AG09309 (cell line): ENCODE measurements at regions not wholly inside any gene's neighbourhood (a gene's known extent, or its start where the extent isn't known, plus 50 kb on each side); places are given as distances from the start of the nearest gene placed in this dataset.

Source experiments
- DNase-seq: peaks from one replicate; pipeline ENCODE4 v3.0.0-alpha.2; 2010; ENCODE audit warnings: low read depth
- H3K4me3 ChIP-seq: 2 replicates; pipeline ENCODE4 v1.5.1; 2011; ENCODE audit warnings: mild to moderate bottlenecking, low read depth, low read length, moderate library complexity; ENCODE audit not compliant: control insufficient read depth
- TF ChIP-seq, protein P1 (sequence below): IDR thresholded peaks from 2 replicates; pipeline ENCODE4 v1.5.1; 2011; ENCODE audit warnings: mild to moderate bottlenecking, low read depth, low read length, inconsistent platforms; ENCODE audit not compliant: insufficient read depth, control insufficient read depth; ENCODE audit errors: missing control alignments

DNA sequence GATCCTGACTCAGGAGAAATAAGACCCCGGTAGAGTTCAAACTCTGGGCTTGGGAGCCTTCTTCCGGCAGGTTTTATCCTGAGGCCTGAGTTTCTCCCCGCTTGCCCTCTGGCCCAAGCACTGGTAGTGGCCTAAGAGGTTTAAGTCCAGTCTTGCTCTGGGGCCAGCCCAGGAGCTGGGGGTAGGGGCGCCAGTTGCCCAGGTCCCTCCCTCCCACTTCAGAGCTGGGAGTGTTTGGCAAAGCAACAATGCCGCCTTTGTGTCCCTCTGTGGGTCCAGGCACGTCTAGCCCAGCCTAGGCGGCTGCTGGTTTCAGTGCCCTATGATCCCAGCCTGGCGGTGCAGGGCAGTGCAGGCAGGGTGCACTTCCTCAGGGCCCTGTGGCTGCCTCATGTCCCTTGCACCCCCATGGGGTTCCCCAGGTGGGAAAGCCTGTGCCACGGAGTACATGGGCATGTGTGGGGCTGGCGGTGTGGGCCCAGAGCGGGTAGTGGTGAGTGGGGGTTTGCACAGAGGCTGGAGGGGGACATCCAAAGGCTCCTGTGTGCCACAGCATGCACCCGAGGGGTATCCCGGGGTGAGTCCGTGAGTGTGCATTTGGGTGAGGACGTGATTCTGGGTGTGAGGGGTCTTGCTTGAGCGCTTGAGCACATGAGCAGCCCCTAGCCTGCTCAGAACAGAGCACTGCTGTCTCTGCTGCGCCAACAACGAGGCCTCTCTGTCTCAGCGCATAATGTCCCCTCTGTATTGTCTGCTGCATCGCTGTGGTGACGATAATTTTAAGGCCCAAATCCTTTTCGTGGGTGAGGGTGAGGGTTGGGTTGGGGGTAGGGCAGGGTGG is 61.7 kb upstream of the PSD2 start:
- no peak for DNase-seq
- H3K4me3 ChIP-seq, result no peak overlapping the region
- TF ChIP-seq, protein P1, sequence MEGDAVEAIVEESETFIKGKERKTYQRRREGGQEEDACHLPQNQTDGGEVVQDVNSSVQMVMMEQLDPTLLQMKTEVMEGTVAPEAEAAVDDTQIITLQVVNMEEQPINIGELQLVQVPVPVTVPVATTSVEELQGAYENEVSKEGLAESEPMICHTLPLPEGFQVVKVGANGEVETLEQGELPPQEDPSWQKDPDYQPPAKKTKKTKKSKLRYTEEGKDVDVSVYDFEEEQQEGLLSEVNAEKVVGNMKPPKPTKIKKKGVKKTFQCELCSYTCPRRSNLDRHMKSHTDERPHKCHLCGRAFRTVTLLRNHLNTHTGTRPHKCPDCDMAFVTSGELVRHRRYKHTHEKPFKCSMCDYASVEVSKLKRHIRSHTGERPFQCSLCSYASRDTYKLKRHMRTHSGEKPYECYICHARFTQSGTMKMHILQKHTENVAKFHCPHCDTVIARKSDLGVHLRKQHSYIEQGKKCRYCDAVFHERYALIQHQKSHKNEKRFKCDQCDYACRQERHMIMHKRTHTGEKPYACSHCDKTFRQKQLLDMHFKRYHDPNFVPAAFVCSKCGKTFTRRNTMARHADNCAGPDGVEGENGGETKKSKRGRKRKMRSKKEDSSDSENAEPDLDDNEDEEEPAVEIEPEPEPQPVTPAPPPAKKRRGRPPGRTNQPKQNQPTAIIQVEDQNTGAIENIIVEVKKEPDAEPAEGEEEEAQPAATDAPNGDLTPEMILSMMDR, result no peak

DNA sequence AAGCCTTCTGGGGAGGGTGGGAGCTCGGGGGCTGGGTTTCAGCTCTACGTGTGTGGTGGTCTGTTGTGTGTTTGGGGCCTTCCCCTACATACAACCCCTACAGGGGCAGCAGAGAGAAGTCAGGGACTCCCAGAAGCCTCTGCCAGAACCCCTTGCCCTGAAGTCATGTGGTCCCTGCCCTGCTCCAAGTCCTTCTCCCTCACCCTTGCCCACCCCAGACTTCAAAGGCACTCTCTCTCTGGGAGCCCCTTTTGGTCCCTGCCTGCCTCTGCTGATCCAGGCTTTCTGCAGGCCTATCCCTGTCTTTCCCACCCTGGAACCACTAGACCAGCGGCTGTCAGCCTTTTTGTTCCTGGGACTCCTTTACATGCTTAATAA is 61.1 kb upstream of the PSD2 start:
- TF ChIP-seq, protein P1, result no peak
- DNase-seq, result no peak
- H3K4me3 ChIP-seq, result no peak overlapping the region

DNA sequence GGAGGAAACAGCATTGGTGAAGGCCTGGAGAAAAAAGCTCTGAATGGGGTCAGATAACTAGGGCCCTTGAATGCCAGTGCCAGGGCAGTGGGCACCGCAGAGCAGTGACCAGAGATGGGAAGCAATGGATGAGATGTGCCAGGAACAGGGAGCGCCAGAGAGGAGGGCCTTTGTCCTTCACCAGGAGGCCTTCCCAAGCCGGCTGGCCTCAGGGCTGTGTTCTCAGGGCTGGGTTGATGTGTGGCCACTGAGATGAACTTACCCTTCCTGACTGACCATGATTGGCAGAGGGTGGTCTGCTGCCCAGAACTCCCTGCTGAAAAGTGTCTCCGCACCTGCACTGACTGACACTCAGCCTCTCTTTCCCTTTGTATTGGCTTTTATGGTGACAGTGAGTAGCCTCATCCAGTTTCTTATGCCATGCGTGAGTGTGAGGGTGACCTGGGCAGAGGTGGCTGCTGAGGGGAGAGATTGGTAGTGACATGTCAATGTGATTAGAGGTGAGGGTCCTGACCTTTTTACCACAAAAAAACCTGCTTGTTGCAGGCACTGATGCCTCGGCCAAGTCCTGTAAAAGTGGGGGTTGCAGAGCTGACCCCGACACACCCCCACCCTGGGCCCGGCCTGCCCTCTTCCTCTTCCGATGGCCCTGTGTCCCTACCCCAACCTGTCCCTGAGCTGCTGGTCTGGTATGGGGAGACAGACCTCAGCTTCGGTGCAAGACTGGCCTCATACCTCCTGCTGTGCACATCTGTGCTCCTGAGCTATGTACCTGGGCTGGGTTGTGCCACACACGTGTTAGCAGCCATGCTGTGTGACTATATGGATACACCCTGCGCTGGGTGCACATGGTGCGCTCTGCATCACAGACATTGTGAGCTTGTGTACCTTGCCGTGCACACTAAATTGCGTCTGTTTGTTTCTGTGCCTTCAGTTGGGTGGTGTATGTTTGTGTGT is 57.1 kb upstream of the PSD2 start:
- TF ChIP-seq, protein P1, result no peak
- H3K4me3 ChIP-seq, result no peak overlapping the region
- DNase-seq, result no peak

DNA sequence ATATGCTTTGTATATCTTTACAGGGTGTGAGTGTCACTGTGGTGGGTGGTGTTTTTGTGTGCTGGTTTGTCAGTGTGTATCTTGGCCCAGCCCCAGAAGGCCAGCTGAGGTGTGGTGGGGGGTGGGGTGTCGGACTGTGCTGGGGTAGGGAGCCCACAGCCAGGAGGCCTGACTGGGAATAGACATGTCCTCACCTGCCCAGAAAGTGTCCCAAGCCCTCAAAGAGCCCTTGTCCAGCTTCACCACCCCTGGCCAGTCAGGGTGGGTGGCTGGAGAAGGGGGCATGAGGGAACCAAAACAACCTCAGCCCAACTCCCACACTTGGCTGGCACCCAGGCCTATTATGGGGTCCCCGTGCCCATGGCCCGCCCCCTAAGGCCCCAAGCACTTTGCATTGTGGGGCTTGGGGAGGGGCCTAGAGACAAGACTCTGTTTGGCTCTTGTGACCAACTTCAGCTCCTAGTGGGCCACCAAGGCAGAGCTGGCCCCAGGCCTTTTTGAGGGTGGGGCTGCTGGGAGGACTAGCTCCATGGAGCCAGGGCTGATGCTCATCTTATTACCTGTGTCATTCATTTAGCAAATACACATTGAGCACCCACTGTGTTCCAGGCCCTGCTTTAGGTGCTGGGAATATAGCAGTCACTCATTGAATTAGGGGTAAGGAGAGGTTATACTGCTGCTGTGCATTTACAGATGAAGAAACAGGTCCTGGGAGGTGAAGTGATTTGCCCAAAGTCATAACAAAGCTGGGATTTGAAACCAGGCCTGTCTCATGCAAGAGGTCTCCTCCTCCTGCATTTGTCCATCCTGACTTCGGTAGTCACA is 56.2 kb upstream of the PSD2 start:
- DNase-seq, result no peak
- TF ChIP-seq, protein P1, result no peak
- H3K4me3 ChIP-seq, result no peak overlapping the region

DNA sequence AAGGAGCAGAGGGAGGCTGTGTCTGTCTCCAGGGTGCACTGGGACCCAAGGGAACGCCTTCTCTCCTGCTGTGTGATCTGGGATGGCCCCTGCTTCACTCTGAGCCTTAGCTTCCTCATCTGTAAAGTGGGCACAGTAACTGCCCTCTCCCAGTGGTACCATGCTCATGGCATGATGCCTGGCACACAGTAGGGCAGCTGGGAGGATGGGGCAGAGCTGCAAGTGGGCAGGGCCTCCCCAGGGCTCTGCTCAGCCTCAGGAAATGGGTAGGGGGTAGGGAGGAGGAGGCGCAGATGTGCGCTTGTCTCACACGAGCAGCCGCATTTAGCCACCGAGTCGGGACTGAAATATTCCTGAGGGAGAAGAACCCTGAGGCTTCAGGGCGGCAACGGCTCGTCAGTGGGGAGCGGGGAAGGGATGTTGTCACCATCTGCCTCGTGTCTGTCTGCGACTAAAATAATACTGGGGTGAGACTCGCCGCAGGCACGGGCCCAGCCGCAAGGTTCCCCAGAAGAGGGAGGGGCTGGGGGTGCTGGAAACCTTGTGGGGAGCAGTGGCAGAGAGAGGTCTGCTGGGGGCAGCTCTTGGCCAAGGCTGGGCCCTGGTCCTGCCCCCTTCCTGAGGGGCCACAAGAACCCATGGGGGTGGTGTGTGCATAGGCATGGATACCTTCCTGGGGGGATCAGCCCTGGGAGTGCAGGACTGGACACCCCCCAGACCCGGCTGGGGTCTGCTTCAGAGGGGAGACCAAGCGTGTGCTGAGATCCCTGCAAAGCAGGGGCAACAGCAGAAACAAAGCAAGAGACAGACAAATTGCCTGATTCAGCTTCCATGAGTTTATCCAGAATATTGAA is 55.2 kb upstream of the PSD2 start:
- no peak overlapping the region for H3K4me3 ChIP-seq
- no peak for DNase-seq
- TF ChIP-seq, protein P1, result no peak
